NK-92 treated with Interleukin-12 subunit alpha and Interleukin-12 subunit beta, amount 100 ng/mL, for 24 hours (cell line): ENCODE measurements at regions not wholly inside any gene's neighbourhood (a gene's known extent, or its start where the extent isn't known, plus 50 kb on each side); places are given as distances from the start of the nearest gene placed in this dataset.
"Not testable (repeated sequence)": the region's sequence is repeated elsewhere in the genome, so short reads cannot be mapped to it uniquely, and the experiment has no call there.

Source experiments
- DNase-seq: peaks from one replicate; lab custom pipeline; 2025; lab: John Stamatoyannopoulos, UW

GRCh38 chr7:101743241-101743994, 74.0 kb upstream of the CUX1 start:
- DNase-seq: no peak

GRCh38 chr7:101743995-101744360, 73.4 kb upstream of the CUX1 start:
- DNase-seq: no peak

- no peak for DNase-seq
Observed at GRCh38 chr7:101744588-101744987, 72.8 kb upstream of the CUX1 start.

DNA sequence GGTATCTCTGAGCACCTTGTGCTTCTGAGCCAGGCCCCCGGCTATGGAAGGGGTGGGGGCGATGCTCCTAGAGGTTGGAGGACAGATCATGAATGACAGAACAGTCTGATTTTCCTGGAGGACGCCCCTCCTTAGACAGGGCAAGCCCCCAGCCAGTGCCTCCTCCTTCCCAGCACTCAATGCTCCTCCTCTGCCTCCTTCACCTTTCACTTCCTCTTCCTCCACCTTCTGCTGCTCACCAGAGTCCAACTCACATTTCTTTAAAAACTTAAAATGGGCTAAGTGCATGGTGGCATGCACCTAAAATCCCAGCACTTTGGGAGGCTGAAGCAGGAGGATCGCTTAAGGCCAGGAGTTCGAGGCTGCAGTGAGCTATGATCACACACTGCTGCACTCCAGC, 71.1 kb upstream of the CUX1 start:
- DNase-seq: no peak

DNA sequence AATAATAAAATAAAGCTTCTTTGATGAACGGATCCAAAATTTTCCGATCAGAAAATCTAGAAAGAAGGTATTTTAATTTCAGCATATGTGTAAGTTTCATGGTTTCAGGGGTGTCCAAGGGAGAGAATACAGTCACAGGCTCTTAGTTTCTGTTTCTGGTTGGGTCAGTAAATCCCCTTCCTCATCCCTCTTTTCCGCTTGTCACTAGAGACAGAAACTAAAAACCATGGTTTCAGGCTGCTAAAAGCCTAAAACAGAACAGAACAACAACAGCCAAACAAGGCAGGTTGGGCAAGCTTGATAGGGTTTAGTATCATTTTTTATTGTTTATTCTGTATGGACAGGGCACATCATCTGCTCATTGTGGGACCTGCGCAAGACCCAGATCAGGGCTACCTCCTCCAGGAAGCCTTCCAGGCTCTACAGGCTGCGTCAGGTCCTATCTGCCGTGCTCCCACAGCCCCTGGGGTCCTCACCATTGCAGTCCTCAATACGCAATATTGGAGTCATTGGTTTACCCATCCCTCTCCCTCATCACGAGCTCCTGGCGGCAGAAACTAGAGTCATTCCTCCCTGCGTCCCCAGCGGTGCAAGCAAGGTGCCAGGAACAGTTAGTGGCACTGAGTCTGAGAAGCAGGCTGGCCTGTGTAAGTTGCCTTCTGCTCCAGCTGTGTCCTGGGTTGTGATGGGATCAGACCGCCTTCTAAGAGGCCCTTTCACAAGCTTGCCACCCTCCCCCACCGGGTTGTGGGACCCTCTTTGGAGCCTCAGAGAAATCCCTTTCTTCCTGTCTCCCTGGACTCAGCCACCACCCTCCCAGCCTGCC, 70.2 kb upstream of the CUX1 start:
- no peak for DNase-seq

DNA sequence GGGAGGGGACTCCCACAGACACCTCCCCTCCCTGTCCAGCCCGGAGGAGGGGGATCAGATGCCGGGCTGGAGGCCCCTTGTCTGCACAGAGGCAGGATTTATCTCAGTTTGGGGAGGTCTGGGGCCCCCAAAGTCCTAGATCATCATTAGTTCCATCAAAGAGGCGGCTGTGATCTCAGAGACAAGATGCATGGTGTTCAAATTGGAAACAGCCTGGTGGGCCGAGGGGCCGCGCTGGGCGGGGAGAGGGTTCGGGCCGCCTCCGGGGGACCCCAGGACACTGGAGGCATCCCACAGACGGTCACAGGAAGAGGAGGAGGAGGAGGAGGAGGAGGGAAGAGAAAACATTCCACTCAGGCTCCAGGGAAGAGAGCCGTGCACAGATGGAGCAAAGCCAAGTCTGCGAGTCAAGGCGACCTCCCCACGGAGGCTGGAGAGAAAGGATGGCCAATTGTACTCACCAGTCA, 69.5 kb upstream of the CUX1 start:
- no peak for DNase-seq

DNA sequence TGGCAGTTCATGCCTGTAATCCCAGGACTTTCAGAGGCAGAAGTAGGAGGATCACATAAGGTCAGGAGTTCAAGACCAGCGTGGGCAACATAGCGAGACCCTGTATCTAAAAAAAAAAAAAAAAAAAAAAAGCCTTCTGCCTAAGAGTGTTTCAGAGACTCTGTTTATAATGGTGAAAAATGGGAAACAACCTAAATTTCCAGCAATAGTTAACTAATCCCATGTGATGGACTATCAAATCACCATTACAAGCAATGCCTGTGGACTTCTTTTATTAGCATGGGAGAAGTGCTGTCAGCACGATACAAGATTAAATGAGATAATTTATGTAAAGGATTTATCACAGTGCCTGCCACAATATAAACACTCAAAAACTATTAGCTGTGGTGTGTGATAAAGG, 67.5 kb upstream of the CUX1 start:
- DNase-seq: no peak

DNA sequence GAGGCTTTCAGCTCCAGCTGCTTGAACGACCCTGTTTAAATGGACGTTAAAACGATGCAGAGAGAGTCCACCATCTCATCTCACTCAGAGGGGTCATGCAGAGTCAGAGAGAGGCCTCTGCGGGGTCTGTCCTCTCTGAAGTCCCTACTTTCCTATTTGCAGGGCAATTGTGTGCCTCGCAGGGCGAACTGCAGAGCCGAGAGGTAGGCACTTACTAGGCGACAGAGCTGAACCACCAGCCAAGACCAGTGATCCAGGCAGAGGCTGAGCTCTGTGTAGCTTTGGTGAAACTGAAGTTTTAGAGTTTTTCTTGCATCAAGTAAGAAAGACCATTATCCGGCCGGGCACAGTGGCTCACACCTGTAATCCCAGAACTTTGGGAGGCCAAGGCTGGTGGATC, 64.1 kb upstream of the CUX1 start:
- DNase-seq: no peak

DNA sequence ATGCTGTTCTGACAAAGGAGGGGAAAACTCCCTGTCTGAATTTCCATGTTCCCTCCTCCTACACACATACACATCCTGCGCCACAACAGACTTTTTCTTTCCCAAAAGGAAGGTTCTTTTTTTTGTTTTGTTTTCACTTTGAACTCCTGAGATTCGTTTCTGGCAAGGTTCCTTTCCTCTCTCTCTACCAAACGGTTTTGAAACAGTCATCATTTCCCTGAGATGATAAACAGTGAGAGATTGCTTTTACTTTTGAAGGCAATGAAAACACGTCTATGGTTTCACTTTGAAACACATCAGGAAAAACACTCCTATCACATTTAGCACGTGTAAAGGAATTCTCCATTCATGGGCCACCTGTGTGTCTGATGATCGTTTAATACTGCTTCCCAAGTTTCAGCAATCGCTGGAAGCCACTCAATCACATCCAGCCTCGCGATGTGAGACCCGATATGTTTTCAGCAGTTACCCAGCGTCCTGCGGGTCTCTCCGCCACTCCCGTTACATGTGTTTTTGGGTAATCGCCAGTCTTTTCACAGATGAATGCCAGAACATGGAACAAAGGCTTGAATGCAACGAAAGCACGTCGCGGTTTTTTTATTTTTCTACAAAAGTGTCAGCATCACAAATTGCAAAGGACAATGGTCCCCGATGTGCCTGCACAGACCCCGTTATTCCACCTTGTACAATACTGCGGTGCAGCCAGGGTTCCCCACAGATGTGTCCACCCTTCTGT, 62.8 kb upstream of the CUX1 start:
- DNase-seq: no peak

GRCh38 chr7:101757879-101758278, 59.5 kb upstream of the CUX1 start:
- no peak for DNase-seq

DNA sequence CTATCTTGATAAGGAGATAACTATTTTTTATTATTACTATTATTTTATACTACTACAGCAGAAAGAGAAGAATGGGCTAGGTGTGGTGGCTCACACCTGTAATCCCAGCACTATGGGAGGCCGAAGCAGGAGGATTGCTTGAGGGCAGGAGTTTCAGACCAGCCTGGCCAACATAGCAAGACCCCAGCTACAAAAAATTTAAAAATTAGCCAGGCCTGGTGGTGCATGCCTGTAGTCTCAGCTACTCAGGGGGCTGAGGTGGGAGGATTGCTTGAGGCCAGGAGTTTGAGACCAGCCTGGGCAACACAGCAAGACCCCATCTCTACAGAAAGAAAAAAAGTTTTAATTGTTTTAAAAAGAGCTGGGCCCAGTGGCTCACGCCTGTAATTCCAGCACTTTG, 58.9 kb upstream of the CUX1 start:
- not testable (repeated sequence) for DNase-seq

DNA sequence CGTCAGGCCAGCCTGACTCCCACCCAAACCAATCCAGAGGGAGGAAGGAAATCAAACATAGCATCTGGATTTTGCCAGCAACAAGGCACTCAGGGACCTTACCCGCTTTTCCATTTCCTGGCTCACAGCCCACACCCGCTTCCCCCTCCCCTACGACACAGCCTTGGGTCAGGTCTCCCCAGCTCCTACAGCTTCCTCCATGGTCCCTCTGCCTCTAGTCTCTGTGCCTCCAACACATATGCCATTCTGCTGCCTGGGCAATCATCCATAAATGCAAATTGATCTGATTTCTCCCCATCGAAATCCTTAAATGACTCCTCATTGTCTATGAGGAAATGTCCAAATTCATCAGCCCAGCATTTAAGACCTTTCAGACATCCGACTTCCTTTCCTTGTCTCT, 53.2 kb upstream of the CUX1 start:
- DNase-seq: no peak

DNA sequence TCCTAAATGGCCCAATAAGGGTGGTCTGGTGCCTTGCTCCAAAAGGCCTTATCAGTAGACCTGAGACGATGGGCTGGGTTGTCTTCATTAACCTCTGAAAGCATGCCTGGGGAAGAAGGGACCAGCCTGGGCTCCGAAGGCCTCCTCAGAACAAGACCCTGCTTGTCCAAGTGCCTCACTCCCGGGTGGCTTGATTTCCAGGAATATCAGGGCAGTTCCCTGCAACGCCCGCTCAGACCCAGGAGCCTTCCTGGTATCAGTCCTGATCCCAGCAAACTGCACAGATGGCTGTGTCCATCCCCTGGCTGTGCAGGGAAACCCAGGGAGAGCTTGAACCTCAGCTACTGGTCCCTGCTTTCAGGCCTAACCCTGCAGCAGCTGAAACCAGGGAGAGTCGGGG, 49.9 kb upstream of the CUX1 start:
- DNase-seq: no peak
